CD4-positive, alpha-beta T cell treated with Interferon alpha-2 for 1 hour (primary cell): ENCODE measurements at regions not wholly inside any gene's neighbourhood (a gene's known extent, or its start where the extent isn't known, plus 50 kb on each side); places are given as distances from the start of the nearest gene placed in this dataset.

Experiments
- DNase-seq, 2 donors: peaks; one replicate each; pipeline ENCODE4 v3.0.0-alpha.2; 2020 to 2022

DNA sequence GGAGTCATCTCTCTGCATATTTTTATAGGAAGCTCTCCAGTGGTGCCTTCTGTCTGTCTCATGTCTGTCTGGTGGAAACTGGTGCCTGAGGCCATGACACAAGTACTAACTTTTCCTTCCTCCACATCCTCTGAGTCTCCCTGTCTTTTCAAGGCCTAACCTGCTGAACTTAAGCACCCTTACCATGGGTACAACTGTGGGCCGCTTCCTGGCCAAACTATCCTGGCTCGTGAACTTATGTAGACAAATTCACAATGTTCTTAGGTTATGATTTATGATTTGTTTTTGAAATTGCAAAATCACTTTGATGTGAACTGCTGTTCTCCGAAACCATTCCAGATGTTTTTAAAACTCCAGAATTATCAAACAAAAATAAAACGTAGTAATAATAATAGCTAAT is 804.5 kb upstream of the POU3F3 start:
- no peak for DNase-seq

DNA sequence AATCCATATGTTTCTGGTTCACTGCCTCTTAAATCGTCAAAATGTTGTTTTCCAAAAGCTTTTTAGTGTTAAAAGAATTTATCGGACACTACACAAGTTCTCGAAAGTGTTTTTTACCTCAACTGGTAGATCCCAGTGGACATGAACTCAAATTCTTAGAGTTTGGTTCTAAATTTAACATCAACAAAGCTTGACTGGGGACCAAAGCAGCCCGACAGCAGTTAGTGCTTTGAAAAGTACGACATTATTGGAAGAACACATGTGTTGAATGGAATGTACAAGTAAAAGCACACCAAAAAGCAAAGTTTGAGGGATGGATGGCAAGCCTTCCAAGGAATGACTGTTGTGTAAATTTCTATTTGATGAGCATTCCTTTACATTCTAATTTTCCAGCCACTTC is 803.9 kb upstream of the POU3F3 start:
- no peak for DNase-seq

DNA sequence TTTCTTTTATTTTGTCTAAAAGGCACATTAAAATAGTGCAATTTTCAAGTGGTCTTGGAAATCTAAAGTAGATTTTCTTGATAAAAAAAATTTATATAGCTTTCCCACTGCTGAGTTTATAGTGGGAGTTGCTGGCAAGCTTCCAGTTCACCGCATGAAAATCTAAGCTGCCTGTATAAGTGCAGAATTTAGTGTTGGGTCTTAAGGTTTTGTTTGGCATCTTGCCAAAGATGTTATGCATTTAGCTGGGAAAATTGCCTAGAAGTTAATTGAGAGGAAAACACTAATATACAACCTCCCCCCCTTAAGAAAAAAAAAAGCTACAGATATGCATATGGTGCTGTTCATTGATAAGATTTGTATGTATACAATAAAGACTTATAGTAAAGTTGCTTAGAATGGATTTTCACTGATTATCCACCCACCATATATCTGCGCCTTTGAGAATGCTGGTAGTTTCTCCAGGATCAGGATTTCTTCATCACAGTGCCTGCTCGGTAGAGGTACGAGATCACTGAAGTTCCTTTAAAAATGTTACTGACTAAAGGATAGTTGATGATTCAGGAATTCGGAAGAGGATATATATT is 803.2 kb upstream of the POU3F3 start:
- DNase-seq: no peak

DNA sequence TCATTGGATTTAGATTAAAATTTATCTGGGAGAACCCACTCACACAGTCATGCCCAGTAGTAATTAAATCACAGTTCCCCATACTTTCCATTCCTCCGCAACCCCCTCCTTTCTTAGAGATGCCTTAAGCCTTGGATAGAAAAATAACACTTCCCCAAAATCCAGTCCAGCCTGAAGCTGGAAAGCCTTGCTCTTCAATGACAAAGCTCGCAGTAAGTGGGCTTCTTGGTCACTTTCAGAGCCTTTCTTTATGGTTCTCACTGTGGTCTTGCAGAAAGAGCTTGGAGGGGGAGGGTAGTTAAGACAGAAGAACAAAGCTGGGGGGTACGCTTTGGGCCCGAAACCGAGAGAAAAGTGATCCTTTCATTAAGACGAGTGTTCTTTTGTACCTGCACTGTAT is 802.1 kb upstream of the POU3F3 start:
- DNase-seq: no peak

DNA sequence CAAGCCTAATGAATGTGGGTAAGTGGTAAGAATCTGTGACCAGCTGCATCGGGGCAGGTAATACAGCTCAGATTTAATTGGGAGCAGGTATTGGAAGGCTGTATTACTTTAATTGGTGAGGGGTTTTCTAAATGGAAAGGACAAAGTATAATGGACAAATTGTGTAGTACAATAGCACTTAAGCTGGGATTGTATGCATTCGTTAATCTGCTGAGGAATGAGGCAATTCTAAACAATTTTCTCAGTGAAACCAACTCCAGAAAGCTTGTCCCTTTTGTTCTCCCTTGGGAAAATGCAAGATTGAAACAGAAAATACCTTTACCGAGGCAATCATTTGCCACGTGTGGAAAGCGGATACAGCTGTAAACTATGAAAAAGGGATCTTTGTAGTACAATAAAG is 801.6 kb upstream of the POU3F3 start:
- no peak for DNase-seq

DNA sequence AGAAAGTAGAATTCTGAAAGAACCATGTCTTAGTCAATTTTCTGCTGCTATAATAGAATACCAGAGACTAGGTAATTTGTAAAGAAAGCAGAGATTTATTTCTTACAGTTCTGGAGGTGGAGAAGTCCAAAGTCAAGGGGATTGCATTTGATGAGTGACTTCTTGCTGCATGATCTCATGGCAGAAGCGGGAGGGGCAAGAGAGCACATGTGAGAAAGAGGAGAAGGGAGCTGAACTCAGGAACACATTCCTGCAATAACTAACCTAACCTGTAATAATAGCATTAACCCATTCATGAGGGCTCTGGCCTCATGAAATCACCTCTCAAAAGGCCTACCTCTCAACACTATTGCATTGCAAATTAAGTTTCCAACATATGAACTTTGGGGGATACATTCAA is 797.5 kb upstream of the POU3F3 start:
- DNase-seq: no peak

DNA sequence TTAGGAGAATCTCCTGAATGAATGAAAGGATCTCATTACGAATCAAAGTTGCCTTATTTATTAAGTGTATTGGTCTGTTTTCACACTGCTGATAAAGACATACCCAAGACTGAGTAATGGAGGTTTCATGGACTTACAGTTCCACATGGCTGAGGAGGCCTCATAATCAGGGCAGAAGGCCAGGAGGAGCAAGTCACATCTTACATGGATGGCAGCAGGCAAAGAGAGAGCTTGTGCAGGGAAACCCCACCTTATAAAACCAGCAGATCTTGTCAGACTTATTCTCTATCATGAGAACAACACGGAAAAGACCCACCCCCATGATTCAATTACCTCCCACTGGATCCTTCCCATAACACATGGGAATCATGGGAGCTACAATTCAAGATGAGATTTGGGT is 785.2 kb upstream of the POU3F3 start:
- DNase-seq: no peak

DNA sequence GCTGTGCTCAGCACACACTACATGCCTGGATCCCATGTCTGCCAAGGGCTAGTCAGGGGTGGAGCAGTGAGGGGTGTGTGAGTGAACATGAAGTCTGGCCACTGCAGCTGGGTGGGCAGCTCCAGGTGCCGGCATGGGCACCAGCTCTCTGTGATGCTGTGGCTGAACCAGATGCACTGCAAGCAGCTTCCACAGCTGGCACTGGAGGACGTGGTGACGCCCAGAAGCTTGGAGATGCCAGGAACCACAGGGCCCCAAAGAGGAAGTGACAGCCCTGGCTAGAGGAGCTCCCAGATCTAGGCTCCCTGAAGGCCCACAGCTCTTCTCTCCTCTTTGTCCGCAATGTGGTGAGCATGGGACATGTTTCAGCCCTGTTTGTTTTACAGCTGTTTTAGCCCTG is 776.3 kb upstream of the POU3F3 start:
- DNase-seq: no peak

DNA sequence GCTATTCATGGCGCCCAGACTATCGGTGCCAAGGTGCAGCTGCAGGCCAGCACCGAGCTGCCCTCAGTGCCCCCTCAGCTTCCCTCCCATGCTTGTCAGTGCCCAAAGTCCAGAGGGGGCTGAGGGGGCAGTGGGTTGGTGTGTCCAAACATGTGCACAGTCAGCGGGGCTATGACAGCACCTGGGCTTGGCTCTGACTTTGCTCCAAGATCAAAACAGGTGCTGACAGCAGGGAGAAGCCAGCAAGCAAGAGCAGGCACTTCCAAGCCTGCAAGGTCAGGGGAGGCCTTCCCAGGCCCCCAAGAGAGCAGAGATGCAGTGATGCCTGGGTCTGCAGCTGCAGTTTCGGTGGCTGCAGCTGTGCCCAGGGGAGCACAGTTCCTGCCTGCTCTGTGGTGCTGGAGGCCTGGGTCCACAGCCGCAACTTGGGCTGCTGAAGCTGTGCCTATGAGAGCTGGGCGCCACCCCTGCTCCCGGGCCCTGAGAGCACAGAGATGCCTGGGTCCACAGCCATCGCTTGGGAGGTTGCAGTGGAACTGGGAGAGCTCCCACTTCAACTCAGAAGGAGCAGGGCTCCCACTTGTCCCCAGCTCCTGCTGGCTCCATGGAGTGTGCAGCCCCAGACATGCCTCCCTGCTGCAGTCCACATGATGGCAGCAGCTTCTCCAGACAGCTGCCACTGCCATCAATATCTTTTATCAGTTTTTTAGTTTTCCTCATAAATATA is 775.3 kb upstream of the POU3F3 start:
- no peak for DNase-seq

DNA sequence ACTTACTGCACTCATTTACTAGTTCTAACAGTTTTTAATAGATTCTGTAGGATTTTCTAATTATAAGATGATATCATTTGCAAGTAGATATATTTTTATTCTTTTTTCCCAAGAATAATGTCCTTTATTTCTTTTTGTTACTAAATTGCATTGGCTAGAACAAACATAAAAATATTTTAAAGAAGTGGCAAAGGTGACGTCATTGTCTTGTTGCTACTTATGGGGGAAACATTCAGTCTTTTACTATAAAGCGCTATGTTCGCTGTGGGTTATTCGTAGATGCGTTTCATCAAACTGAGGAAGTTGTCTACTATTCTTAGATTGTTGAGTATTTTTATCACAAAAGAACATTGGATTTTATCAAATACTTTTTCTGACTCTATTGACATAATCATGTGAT is 765.2 kb upstream of the POU3F3 start:
- DNase-seq: no peak

DNA sequence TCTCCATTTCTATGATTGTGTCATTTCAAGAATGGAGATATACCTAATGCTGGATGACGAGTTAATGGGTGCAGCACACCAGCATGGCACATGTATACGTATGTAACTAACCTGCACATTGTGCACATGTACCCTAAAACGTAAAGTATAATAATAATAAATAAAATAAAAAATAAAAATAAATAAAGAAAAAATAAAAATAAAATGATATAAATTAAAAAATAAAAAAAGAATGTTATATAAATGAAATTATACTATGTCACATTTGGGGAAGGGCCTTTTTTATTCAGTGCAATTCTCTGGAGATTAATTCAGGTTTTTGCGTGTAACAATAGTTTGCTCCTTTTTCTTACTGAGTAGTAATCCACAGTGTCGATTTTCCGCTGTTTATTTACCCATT is 763.5 kb upstream of the POU3F3 start:
- DNase-seq: no peak

DNA sequence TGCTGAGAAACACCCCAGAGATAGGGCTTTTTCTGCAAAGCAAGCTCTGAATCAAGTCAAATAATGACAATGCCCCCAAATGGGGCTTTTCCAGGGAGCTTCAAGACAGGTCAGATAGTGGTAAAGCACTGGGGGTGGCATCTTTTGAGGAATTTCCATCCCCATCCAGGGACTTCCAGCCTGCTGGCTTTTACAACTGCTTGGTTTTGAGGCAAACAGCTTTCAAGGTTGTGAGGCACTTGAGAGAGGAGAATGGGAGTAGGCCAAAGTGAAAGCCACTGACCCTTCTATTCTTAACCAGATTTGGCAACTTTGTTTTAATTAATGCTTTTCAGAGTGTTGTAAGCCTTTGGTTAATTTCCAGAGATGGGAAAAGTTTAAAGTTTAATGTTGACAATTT is 762.0 kb upstream of the POU3F3 start:
- no peak for DNase-seq

DNA sequence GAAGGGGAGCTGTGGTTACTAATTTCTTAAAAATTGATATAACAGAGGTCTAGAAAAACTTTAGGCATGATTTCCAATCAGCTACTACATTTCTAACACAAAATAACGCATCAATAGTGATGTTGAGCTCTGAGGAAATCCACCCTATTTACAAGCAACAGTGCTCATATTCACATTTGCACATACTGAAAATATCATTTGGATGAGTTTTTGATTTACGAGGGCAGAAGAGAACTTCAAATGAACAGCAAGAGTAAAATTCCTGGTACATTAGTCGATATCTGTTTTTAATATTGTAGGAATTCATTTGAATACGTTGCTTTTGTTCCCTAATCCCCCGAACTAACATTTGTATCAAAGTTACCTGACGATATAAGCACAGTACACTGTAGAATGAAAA is 761.0 kb upstream of the POU3F3 start:
- DNase-seq: no peak

DNA sequence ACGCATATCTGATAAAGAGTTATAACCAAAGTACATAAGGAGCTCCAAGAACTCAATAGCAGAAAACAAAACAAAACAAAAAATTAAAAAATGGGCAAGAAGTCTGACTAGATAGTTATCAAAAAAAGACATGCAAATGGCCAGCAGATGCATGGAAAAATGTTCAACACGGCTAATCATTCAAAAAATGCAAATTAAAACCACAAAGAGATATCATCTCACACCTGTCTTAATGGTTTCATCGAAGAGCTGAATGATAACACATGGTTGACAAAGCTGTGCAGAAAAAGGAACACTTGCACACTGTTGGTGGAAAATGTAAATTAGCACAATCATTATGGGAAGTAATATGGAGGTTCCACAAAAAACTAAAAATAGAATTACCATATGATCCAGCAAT is 751.3 kb upstream of the POU3F3 start:
- no peak for DNase-seq

DNA sequence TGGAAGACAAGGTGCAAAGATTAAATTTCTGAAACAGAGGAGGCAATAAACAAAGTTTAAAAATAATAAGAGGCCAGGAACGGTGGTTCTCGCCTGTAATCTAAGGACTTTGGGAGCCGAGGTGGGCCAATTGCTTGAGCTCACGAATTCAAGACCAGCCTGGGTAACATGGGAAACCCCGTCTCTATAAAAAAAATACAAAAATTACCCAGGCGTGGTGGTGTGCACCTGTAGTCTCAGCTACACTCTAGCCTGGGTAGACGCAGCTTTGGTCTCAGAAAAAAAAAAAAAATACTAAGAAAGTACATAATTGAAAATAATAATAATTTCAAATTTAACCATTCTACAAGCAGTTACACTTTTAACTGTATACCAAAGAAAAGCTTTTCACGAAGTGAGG is 744.6 kb upstream of the POU3F3 start:
- no peak for DNase-seq

DNA sequence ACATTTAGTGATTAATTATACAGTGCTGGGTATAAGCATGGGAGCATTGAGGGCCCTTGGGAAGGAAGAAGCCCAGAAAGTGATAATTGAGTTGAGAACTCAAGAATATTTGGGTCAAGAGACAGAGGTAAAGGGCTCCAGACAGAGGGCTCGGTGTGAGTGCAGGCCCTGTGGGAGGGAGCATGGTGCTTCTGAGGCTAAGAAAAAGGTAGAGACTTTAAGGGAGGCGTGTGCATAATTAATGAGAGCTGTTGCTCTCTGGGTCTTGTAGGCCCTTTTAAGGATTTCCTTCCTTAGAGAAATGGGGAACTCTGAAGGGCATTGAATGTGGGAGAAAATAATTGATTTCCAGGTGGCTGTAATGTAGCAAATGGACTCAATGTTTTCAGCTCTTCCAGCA is 735.0 kb upstream of the POU3F3 start:
- no peak for DNase-seq

DNA sequence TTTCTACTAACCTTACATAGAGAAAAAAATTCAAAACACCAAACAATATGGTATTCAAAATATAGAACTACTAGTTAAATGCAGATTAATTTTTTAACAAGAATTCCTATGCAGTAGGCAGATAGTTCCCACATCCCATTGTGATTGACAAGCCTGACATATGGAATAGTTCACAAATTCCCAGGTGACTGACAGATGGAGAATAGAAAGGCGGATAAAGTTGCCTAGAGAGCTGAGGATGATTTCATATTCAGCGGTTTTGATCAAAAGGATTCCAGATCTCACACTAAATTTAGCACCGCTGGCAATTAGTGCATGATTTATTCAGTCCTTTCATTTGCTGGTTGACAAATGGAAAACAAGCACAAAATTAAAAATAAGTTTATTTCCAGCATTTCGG is 733.7 kb upstream of the POU3F3 start:
- no peak for DNase-seq

DNA sequence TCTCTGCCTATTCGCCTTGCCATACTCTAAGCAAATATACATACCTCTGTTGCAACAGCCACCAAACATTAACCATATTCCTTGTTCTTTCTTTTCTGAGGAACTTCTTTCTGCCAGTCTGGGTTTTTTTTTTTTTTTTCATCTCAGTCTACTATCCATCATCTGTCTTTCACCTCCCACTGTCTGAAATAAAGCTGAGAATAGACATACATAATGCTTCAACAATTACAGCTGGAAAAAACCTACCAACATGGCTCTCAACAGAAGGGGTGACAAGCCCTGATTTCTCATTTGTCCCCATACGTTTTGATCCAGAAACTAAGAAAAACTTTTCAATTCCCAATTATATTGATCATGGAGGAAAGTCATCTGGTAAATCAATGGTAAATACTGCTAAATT is 728.8 kb upstream of the POU3F3 start:
- no peak for DNase-seq

DNA sequence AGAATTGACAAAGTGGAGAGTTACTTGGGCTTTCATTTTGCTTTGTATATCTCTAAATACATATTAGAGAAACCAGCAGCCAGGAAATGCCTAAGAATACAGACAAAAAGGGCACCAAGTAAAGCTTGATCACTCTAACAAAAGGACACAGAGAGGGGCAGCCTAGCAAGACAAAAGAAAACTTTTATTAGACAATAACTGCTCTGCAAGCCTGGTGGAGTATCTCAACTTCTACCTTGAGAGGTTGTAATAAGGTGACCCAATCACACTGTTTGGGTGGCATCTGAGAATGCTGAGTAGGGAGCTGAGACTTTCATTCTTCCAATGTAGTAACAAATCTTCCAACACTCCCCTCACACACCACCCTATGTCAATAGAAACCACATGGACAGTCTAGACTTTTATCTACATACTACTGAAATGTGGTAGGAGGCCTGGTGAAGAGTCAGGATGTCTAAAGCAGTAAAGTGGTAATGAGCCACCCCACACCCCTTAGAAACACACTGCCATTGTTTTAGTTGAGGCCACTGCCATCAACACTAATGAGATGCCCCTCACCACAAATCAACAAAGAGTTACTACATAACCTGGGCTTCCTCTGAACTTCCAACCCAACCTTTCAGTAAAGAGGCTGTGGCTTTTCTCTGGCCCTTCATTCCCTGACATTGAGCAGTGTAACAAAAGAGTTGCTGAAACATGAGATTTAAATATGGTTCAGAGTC is 726.7 kb upstream of the POU3F3 start:
- DNase-seq: no peak

DNA sequence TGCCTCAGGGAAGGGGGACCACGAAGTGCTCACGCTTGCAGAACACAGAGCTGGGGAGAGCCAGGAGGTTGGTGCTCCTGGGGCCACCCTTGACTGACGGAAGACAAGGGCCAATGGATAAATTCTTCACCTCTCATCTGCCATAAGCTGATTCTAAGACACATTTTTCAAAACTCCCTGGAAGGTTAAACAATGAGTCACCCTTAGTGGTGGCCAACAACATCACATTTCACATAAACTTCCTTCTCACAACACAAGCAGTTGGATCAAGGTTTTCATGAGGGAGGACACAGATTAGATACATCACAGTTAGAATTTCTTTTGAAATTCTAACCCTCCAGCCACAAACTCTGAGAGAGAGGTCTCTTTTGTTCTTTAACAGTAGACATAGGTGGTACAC is 713.6 kb upstream of the POU3F3 start:
- DNase-seq: no peak

DNA sequence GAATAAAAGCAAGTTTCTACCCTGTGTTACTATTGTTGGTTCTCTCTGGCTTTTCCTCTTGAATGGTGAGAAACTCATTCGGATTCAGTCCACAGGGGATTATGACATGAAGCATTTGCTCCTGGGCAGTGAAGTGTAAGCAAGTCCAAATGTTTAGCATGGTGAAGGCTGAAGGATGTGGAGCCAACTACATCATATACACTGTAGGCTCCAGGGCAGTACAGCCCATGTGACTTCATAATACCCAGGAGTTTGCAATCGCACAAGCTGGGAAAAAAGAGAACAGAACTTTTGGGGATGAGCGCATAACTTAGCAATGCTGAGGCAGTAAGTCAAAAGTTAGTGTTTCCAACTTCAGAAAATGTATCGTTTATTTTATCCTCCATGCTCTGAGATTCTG is 695.7 kb upstream of the POU3F3 start:
- DNase-seq: no peak

DNA sequence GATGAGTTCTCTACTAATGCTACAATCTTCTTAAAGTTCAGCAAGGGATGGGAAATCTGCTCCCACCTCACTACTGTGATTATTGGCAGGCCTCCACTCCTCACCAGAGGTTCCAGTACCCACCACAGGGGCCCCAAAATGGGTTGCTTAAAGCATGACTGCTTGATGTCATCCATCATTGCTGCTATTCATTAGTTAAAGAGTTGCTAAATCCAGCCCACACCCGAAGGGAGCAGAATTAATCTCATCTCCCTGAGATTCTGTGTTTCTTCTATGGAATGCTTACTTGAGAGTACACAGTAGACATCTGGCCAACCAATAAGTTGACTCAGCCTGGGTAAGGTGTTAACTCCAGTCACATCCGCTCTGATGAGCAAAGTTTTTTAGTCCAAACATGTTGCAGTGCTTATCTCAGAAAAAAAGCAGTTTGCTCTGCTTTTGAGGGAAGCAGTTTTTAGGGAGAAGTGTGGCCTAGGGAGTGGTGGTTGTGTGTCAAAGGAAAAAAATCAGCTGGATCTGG is 690.2 kb upstream of the POU3F3 start:
- no peak for DNase-seq

DNA sequence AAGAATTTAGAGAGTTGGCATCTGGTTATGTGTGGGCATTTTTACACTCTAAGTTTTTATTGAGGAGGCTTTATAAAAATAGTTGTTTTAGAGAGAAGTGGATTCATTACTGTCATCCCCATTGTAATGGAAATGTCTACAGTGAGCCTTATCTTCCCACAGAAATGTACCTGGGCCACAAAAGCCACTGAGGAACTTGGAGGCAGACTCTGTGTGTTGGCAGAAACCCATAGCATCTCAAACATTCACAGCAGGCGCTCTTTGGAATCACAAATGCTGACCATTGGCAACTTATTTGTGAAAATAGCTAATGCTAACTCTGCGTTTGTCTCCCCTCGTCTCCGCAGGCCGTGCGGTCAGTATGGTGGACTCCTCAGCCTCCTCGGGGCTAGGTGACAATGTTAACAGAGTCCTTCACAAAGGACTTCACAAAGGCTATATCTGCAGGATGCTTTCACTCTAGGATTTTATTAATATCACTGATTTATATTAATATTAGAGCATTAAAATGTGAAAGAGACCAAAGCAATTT is 689.1 kb upstream of the POU3F3 start:
- no peak for DNase-seq

DNA sequence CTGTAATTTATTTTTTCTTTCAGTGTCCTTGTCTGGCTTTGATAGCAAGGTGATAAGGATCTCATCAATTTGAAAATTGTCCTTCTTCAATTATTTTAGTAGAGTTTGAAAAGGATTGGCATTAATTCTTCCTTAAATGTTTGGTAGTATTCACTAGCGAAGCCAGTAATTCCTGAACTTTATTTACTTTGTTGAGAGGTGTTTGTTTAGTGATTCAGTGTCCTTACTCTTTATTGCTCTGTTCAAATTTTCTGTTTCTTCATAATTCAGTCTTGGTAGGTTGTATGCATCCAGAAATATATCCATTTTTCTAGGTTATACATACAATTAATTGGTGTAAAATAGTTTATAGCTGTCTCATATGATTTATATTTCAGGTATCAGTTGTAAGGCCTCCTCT is 676.7 kb upstream of the POU3F3 start:
- no peak for DNase-seq
